H9 (cell line): ENCODE measurements at regions not wholly inside any gene's neighbourhood (a gene's known extent, or its start where the extent isn't known, plus 50 kb on each side); places are given as distances from the start of the nearest gene placed in this dataset.
"Not testable (repeated sequence)": the region's sequence is repeated elsewhere in the genome, so short reads cannot be mapped to it uniquely, and the experiment has no call there.

Experiments used
- DNase-seq: peaks from one replicate; pipeline ENCODE4 v3.0.0-alpha.2; 2017
- H2AFZ ChIP-seq: one replicate; pipeline ENCODE4 v1.6.1; 2013; ENCODE audit warnings: mild to moderate bottlenecking, low read length, control low read depth, moderate library complexity
- H2AK5ac ChIP-seq: 2 replicates; pipeline ENCODE4 v1.6.1; 2013; ENCODE audit warnings: low read length, control low read depth, mixed read lengths; ENCODE audit not compliant: insufficient read length
- H2BK120ac ChIP-seq: one replicate; pipeline ENCODE4 v1.6.1; 2013; ENCODE audit warnings: low read depth, mild to moderate bottlenecking, low read length, control low read depth, inconsistent platforms; ENCODE audit not compliant: poor library complexity, severe bottlenecking
- H2BK12ac ChIP-seq: 2 replicates; pipeline ENCODE4 v1.6.1; 2013; ENCODE audit warnings: low read length, control low read depth, mixed read lengths, low read depth; ENCODE audit not compliant: insufficient read length
- H2BK15ac ChIP-seq: 2 replicates; pipeline ENCODE4 v1.6.1; 2013; ENCODE audit warnings: low read depth, low read length, control low read depth
- H2BK20ac ChIP-seq: one replicate; pipeline ENCODE4 v1.6.1; 2013; ENCODE audit warnings: low read depth, mild to moderate bottlenecking, low read length, control low read depth, inconsistent platforms; ENCODE audit not compliant: poor library complexity, severe bottlenecking
- H2BK5ac ChIP-seq: 2 replicates; pipeline ENCODE4 v1.6.1; 2013; ENCODE audit warnings: low read length, control low read depth, mixed read lengths; ENCODE audit not compliant: insufficient read length
- H3K14ac ChIP-seq: 2 replicates; pipeline ENCODE4 v1.6.1; 2013; ENCODE audit warnings: low read length, control low read depth; ENCODE audit not compliant: insufficient read depth
- H3K18ac ChIP-seq: 2 replicates; pipeline ENCODE4 v1.6.1; 2013; ENCODE audit warnings: low read depth, mild to moderate bottlenecking, mixed read lengths, low read length, control low read depth; ENCODE audit not compliant: insufficient read length
- H3K23ac ChIP-seq: 2 replicates; pipeline ENCODE4 v1.6.1; 2013; ENCODE audit warnings: low read length, control low read depth, mixed read lengths, low read depth; ENCODE audit not compliant: insufficient read length
- H3K23me2 ChIP-seq: 2 replicates; pipeline ENCODE4 v1.6.1; 2013; ENCODE audit warnings: low read depth, mild to moderate bottlenecking, mixed read lengths, low read length, control low read depth; ENCODE audit not compliant: insufficient read length, poor library complexity, severe bottlenecking
- H3K27ac ChIP-seq: 2 replicates; pipeline ENCODE4 v1.5.1; 2013; ENCODE audit warnings: low read length, control low read depth, mixed read lengths, low read depth; ENCODE audit not compliant: insufficient read length
- H3K27me3 ChIP-seq: 2 replicates; pipeline ENCODE4 v1.6.1; 2013; ENCODE audit warnings: low read length, control low read depth, inconsistent platforms; ENCODE audit not compliant: insufficient read depth
- H3K4ac ChIP-seq: 2 replicates; pipeline ENCODE4 v1.6.1; 2013; ENCODE audit warnings: low read depth, mild to moderate bottlenecking, control low read depth, inconsistent platforms, low read length, moderate library complexity
- H3K4me1 ChIP-seq: 2 replicates; pipeline ENCODE4 v1.6.1; 2013; ENCODE audit warnings: low read length, control low read depth, inconsistent platforms; ENCODE audit not compliant: insufficient read depth
- H3K4me2 ChIP-seq: 2 replicates; pipeline ENCODE4 v1.6.1; 2013; ENCODE audit warnings: low read length, control low read depth, mixed read lengths; ENCODE audit not compliant: insufficient read length, insufficient read depth
- H3K56ac ChIP-seq: 2 replicates; pipeline ENCODE4 v1.6.1; 2013; ENCODE audit warnings: low read depth, mild to moderate bottlenecking, mixed read lengths, low read length, control low read depth; ENCODE audit not compliant: insufficient read length
- H3K79me1 ChIP-seq: 2 replicates; pipeline ENCODE4 v1.6.1; 2013; ENCODE audit warnings: low read depth, mild to moderate bottlenecking, moderate library complexity, low read length, control low read depth, inconsistent platforms; ENCODE audit not compliant: insufficient read depth, poor library complexity, severe bottlenecking
- H3K79me2 ChIP-seq: 2 replicates; pipeline ENCODE4 v1.6.1; 2013; ENCODE audit warnings: low read length, control low read depth, inconsistent platforms; ENCODE audit not compliant: insufficient read depth
- H3K9ac ChIP-seq: 2 replicates; pipeline ENCODE4 v1.6.1; 2013; ENCODE audit warnings: low read length, control low read depth, mixed read lengths; ENCODE audit not compliant: insufficient read length; ENCODE audit errors: extremely low read depth
- H3K9me3 ChIP-seq: one replicate; pipeline ENCODE4 v1.6.1; 2013; ENCODE audit warnings: low read depth, low read length, inconsistent platforms; ENCODE audit not compliant: control insufficient read depth
- H3T11ph ChIP-seq: one replicate; pipeline ENCODE4 v1.6.1; 2013; ENCODE audit warnings: mild to moderate bottlenecking, low read length, control low read depth, inconsistent platforms
- H4K20me1 ChIP-seq: one replicate; pipeline ENCODE4 v1.6.1; 2013; ENCODE audit not compliant: control insufficient read depth, insufficient read length, insufficient read depth
- H4K5ac ChIP-seq: 2 replicates; pipeline ENCODE4 v1.6.1; 2013; ENCODE audit warnings: low read depth, mild to moderate bottlenecking, mixed read lengths, low read length, control low read depth; ENCODE audit not compliant: insufficient read length
- H4K8ac ChIP-seq: replicated peaks from 2 replicates; pipeline ENCODE4 v1.6.1; 2013; ENCODE audit warnings: low read length, control low read depth, mixed read lengths, low read depth; ENCODE audit not compliant: insufficient read length
- H4K91ac ChIP-seq: 2 replicates; pipeline ENCODE4 v1.6.1; 2013; ENCODE audit warnings: low read depth, mild to moderate bottlenecking, moderate library complexity, mixed read lengths, low read length, control low read depth; ENCODE audit not compliant: insufficient read length
- H3K27ac Mint-ChIP-seq, 3 experiments: 2 replicates in 2 of 3; 3 replicates in 1 of 3; pipeline ENCODE4 v1.8.0; 2020 to 2021; ENCODE audit warnings: mixed read lengths in 3 of 3, mild to moderate bottlenecking in 1 of 3, moderate library complexity in 1 of 3
- H3K27me3 Mint-ChIP-seq: 2 replicates; pipeline ENCODE4 v1.8.0; 2021; ENCODE audit warnings: low read depth, mild to moderate bottlenecking, moderate library complexity, mixed read lengths
- H3K36me3 Mint-ChIP-seq, 3 experiments: 2 replicates in 2 of 3; 3 replicates in 1 of 3; pipeline ENCODE4 v1.8.0; 2020 to 2021; ENCODE audit warnings: low read depth in 3 of 3, mixed read lengths in 3 of 3; ENCODE audit not compliant: insufficient read depth in 1 of 3
- H3K4me1 Mint-ChIP-seq, 2 experiments: 2 replicates each; pipeline ENCODE4 v1.8.0; 2020; ENCODE audit warnings: mixed read lengths in 2 of 2
- H3K4me3 Mint-ChIP-seq, 2 experiments: 2 replicates in 1 of 2; 3 replicates in 1 of 2; pipeline ENCODE4 v1.8.0; 2020 to 2021; ENCODE audit warnings: mild to moderate bottlenecking in 2 of 2, mixed read lengths in 2 of 2, moderate library complexity in 1 of 2
- H3K9me3 Mint-ChIP-seq, 2 experiments: 2 replicates in 1 of 2; 3 replicates in 1 of 2; pipeline ENCODE4 v1.8.0; 2020; ENCODE audit warnings: mild to moderate bottlenecking in 2 of 2, mixed read lengths in 2 of 2, moderate library complexity in 1 of 2
- CTCF ChIP-seq: fragments of 200-600 bp; sonication (generic); conservative IDR thresholded peaks from 3 replicates; pipeline ENCODE4 v1.8.0; 2021; ENCODE audit warnings: antibody characterized with exemption, mild to moderate bottlenecking
- WGBS: extraction: QIAGEN DNeasy Blood & Tissue Kit; methylation state at CpG from one replicate; pipeline ENCODE4 v1.1.7; 2013; ENCODE audit warnings: missing lambda C conversion rate, low lambda C conversion rate, mixed read lengths; ENCODE audit not compliant: insufficient read length; ENCODE audit errors: extremely low coverage; 5-methylcytosine and 5-hydroxymethylcytosine counted together

GRCh38 chr14:106230071-106230470 lies 703.7 kb downstream of the TMEM121 start:
- H4K5ac ChIP-seq, result no peak overlapping the region
- WGBS, result no CpG with 5 or more reads among the region's 2 CpGs
- peaks cover 87 to 89% of the 10 kb centered on the region in 2 experiments for H3K9me3 Mint-ChIP-seq

GRCh38 chr14:106233191-106233590 lies 706.8 kb downstream of the TMEM121 start:
- not testable (repeated sequence) for H2BK15ac ChIP-seq, H3K27me3 Mint-ChIP-seq, H3K4me3 Mint-ChIP-seq, H2AK5ac ChIP-seq, H3K27ac ChIP-seq, H3K56ac ChIP-seq, H3K4me2 ChIP-seq, H3K79me2 ChIP-seq, H3K4me1 Mint-ChIP-seq, H3K23me2 ChIP-seq, H3K9ac ChIP-seq, H2BK5ac ChIP-seq, H3T11ph ChIP-seq, H4K5ac ChIP-seq, H3K18ac ChIP-seq, H4K8ac ChIP-seq, H3K23ac ChIP-seq, H3K4me1 ChIP-seq, H4K20me1 ChIP-seq, DNase-seq, H3K14ac ChIP-seq, H2BK20ac ChIP-seq, H2AFZ ChIP-seq, H2BK12ac ChIP-seq, H3K27ac Mint-ChIP-seq, H2BK120ac ChIP-seq, H4K91ac ChIP-seq, H3K79me1 ChIP-seq, H3K4ac ChIP-seq, H3K27me3 ChIP-seq
- peaks cover 0 to 32% (median 15%) of the 10 kb centered on the region in 3 experiments; a peak in 6 of 7 replicates for H3K36me3 Mint-ChIP-seq
- H3K9me3 Mint-ChIP-seq, result peaks cover 88 to 89% of the 10 kb centered on the region in 2 experiments
- no CpG with 5 or more reads among the region's 3 CpGs for WGBS
- peaks cover 83% of the 10 kb centered on the region for H3K9me3 ChIP-seq

More at GRCh38 chr14:106230071-106230470, 703.7 kb downstream of the TMEM121 start:
- no peaks in the 10 kb centered on the region for H3K79me2 ChIP-seq
- H3K9me3 ChIP-seq, result peaks cover 80% of the 10 kb centered on the region
- no peak for TF ChIP-seq CTCF
- H3K18ac ChIP-seq, result no peak overlapping the region
- no peak overlapping the region for H3K4me2 ChIP-seq
- Mint-ChIP-seq H3K27me3 (no peaks in the 10 kb centered on the region; the same call in 1 of the 2 replicates), H3K27ac (no peak overlapping the region), H3K4me1 (no peaks in the 10 kb centered on the region), H3K36me3 (peaks cover 4 to 37% (median 10%) of the 10 kb centered on the region in 3 experiments; a peak in 6 of 7 replicates), H3K4me3 (no peak overlapping the region)
- no peak overlapping the region for H3K27ac ChIP-seq
- no peak overlapping the region for H3K4ac ChIP-seq
- no peak overlapping the region for H2BK15ac ChIP-seq
- no peak overlapping the region for H2AFZ ChIP-seq
- H4K91ac ChIP-seq, result no peak overlapping the region
- no peaks in the 10 kb centered on the region for H3K4me1 ChIP-seq
- no peak overlapping the region for H3K14ac ChIP-seq
- no peaks in the 10 kb centered on the region for H3K79me1 ChIP-seq
- H2BK12ac ChIP-seq, result no peak overlapping the region
- no peak for DNase-seq
- H4K8ac ChIP-seq, result no peak overlapping the region
- no peak overlapping the region for H2BK120ac ChIP-seq
- H2BK20ac ChIP-seq, result no peak overlapping the region
- H2BK5ac ChIP-seq, result no peak overlapping the region
- no peak overlapping the region for H3K56ac ChIP-seq
- H3K27me3 ChIP-seq, result no peaks in the 10 kb centered on the region
- H3T11ph ChIP-seq, result no peak overlapping the region
- no peaks in the 10 kb centered on the region for H4K20me1 ChIP-seq
- H3K9ac ChIP-seq, result no peak overlapping the region
- no peaks in the 10 kb centered on the region for H3K23me2 ChIP-seq
- no peak overlapping the region for H2AK5ac ChIP-seq
- H3K23ac ChIP-seq, result no peak overlapping the region
